ENCODE measurements at regions not wholly inside any gene's neighbourhood (a gene's known extent, or its start where the extent isn't known, plus 50 kb on each side); places are given as distances from the start of the nearest gene placed in this dataset.

DNA sequence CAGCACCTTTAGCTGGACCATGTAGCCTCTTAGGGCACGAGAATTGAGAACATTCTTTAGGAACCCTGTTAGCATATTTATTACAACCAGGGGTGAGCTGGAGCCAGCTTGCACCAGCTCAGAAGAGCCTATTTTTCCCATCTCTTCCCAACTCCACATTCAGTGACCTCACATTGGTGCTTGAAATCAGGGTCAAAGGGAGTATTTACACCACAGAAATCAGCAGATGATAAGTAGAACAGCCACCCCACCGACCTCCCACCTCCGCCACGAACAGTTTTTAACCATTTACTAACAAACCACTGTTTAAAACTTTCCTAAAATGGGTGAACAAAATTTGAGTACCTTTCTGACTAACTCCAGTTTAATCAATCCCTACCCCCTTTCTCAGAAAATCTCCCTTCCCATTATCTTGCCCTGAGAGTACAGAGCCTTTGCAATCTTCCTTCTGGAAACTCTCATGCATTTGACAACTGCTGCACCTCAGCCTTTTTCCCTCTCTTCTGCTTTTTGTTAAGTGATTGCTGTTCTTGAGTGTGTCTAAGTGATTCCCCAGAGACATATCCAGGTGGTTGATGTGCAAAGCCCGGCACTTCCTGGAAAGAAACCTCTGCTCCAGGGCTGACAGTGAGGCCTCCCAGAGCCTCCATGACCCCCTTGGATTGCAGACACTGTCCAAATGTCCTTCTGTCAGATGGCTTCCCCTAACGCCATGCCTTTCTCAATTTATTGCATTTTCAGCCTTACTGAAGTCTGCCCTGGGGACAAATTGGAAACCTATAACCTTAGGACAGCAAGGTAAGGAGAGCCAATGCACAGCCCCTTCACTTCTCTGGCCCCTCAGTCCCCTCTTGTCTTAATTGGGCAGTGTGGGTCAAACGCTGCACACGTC, 389.5 kb upstream of the TNP1 start:
- H3K27me3 ChIP-seq = peaks cover 34% of the 10 kb centered on the region
- TF ChIP-seq, protein P1, sequence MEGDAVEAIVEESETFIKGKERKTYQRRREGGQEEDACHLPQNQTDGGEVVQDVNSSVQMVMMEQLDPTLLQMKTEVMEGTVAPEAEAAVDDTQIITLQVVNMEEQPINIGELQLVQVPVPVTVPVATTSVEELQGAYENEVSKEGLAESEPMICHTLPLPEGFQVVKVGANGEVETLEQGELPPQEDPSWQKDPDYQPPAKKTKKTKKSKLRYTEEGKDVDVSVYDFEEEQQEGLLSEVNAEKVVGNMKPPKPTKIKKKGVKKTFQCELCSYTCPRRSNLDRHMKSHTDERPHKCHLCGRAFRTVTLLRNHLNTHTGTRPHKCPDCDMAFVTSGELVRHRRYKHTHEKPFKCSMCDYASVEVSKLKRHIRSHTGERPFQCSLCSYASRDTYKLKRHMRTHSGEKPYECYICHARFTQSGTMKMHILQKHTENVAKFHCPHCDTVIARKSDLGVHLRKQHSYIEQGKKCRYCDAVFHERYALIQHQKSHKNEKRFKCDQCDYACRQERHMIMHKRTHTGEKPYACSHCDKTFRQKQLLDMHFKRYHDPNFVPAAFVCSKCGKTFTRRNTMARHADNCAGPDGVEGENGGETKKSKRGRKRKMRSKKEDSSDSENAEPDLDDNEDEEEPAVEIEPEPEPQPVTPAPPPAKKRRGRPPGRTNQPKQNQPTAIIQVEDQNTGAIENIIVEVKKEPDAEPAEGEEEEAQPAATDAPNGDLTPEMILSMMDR (IDR thresholded peaks at IDR 0.05) = no peak
- H3K4me1 ChIP-seq (ENCODE audit: control insufficient read depth in 1 of 2, insufficient read depth in 1 of 2, low read depth in 1 of 2, low read length in 1 of 2) = no peaks in the 10 kb centered on the region
- no peaks in the 10 kb centered on the region for H3K36me3 ChIP-seq
- H3K4me3 ChIP-seq (ENCODE audit: low read depth in 1 of 2, low read length in 1 of 2) = no peak overlapping the region
- no peaks in the 10 kb centered on the region for H3K9me3 ChIP-seq
- no peak overlapping the region for H3K27ac ChIP-seq

- H3K4me3 ChIP-seq (ENCODE audit: low read depth in 1 of 2, low read length in 1 of 2) = no peak overlapping the region
- TF ChIP-seq, protein P1 (IDR thresholded peaks at IDR 0.05) = no peak
- H3K4me1 ChIP-seq (ENCODE audit: control insufficient read depth in 1 of 2, insufficient read depth in 1 of 2, low read depth in 1 of 2, low read length in 1 of 2) = no peaks in the 10 kb centered on the region
- H3K36me3 ChIP-seq = no peaks in the 10 kb centered on the region
- peaks cover 30% of the 10 kb centered on the region for H3K27me3 ChIP-seq
- no peak overlapping the region for H3K27ac ChIP-seq
- H3K9me3 ChIP-seq = no peaks in the 10 kb centered on the region
These were observed 388.6 kb upstream of the TNP1 start for GRCh38 chr2:217248312-217248935.

DNA sequence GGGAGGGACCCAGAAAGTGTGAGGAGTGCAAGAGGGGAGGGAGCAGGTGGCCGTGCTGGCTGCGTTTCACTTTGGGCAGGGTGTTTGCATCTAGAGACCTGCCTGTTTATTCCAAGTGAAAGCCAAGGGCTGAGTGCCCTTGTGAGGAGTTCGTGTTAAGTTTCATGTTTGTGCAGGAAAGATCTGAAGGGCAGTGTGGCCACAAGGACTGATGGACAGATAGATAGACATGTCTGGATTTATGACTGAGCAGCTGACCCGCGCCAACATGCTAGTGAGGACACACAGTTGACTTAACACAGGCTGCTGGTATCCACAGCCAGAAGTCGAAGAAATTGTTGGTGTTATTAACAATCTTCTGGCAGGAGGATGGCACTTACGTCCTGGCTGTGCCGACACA, 387.6 kb upstream of the TNP1 start:
- Histone ChIP-seq H3K4me1 (ENCODE audit: control insufficient read depth in 1 of 2, insufficient read depth in 1 of 2, low read depth in 1 of 2, low read length in 1 of 2) (no peaks in the 10 kb centered on the region), H3K9me3 (no peaks in the 10 kb centered on the region), H3K4me3 (ENCODE audit: low read depth in 1 of 2, low read length in 1 of 2) (no peak overlapping the region), H3K27me3 (peaks cover 30% of the 10 kb centered on the region), H3K36me3 (no peaks in the 10 kb centered on the region), H3K27ac (no peak overlapping the region)
- TF ChIP-seq, protein P1 (IDR thresholded peaks at IDR 0.05) = no peak

GRCh38 chr2:217246108-217246507, 386.2 kb upstream of the TNP1 start:
- TF ChIP-seq, protein P1 (IDR thresholded peaks at IDR 0.05) = no peak
- Histone ChIP-seq H3K4me1 (ENCODE audit: control insufficient read depth in 1 of 2, insufficient read depth in 1 of 2, low read depth in 1 of 2, low read length in 1 of 2) (no peaks in the 10 kb centered on the region), H3K27me3 (peaks cover 30% of the 10 kb centered on the region), H3K36me3 (no peaks in the 10 kb centered on the region), H3K4me3 (ENCODE audit: low read depth in 1 of 2, low read length in 1 of 2) (no peak overlapping the region), H3K9me3 (no peaks in the 10 kb centered on the region), H3K27ac (no peak overlapping the region)

GRCh38 chr2:217244815-217245214, 385.0 kb upstream of the TNP1 start:
- Histone ChIP-seq H3K27ac (no peak overlapping the region), H3K36me3 (no peaks in the 10 kb centered on the region), H3K4me3 (ENCODE audit: low read depth in 1 of 2, low read length in 1 of 2) (no peak overlapping the region), H3K4me1 (ENCODE audit: control insufficient read depth in 1 of 2, insufficient read depth in 1 of 2, low read depth in 1 of 2, low read length in 1 of 2) (no peaks in the 10 kb centered on the region), H3K27me3 (peaks cover 30% of the 10 kb centered on the region), H3K9me3 (no peaks in the 10 kb centered on the region)
- TF ChIP-seq, protein P1 (IDR thresholded peaks at IDR 0.05) = no peak

Measured in neutrophil (primary cell).